ENCODE measurements at regions not wholly inside any gene's neighbourhood (a gene's known extent, or its start where the extent isn't known, plus 50 kb on each side); places are given as distances from the start of the nearest gene placed in this dataset.

DNA sequence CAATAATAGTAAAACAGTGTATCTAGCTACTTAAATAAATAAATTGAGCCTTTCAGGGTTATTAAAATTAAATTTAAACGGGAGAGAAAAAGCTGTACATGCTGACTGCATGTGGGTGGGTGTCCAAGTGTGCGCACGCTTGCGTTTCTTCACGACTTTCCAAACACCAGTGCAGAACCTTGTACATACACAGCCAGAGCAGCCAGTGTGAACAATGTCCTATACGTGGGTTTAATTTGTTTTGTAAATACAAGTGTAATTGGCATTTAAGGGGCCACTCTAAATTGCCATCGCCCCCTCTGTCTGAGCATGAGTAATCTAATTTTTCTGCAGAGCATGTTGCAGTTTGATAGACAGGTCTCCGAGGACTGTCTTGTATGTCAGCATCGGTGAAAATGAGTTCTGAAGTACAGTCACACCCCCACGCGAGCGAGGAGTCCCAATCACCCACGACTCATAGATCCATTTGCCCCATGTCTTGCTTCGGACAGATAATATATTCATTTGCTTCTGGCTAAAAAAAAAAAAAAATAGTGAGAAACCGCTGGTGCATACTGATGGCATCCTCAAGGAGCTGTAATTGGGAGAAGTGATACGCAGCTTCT, 121.8 kb upstream of the ARRDC4 start:
- DNase-seq, result no peak
- Mint-ChIP-seq H3K4me3 (ENCODE audit: unreplicated experiment) (no peak overlapping the region), H3K9me3 (ENCODE audit: unreplicated experiment) (no peaks in the 10 kb centered on the region), H3K27me3 (ENCODE audit: unreplicated experiment) (peaks cover 2% of the 10 kb centered on the region), H3K4me1 (ENCODE audit: low read depth, unreplicated experiment) (peaks cover 6% of the 10 kb centered on the region), H3K36me3 (ENCODE audit: unreplicated experiment) (no peaks in the 10 kb centered on the region), H3K27ac (ENCODE audit: unreplicated experiment) (no peak overlapping the region)
- TF ChIP-seq CTCF (IDR thresholded peaks at IDR 0.05; ENCODE audit: partially characterized antibody, unreplicated experiment), result no peak

GRCh38 chr15:97840501-97840900, 120.0 kb upstream of the ARRDC4 start:
- no peak overlapping the region for H3K27ac Mint-ChIP-seq (ENCODE audit: unreplicated experiment)
- peaks cover 2% of the 10 kb centered on the region for H3K27me3 Mint-ChIP-seq (ENCODE audit: unreplicated experiment)
- no peak for TF ChIP-seq CTCF (IDR thresholded peaks at IDR 0.05; ENCODE audit: partially characterized antibody, unreplicated experiment)
- H3K9me3 Mint-ChIP-seq (ENCODE audit: unreplicated experiment), result no peaks in the 10 kb centered on the region
- no peak overlapping the region for H3K4me3 Mint-ChIP-seq (ENCODE audit: unreplicated experiment)
- DNase-seq, result no peak
- H3K4me1 Mint-ChIP-seq (ENCODE audit: low read depth, unreplicated experiment), result peaks cover 6% of the 10 kb centered on the region
- H3K36me3 Mint-ChIP-seq (ENCODE audit: unreplicated experiment), result no peaks in the 10 kb centered on the region

- Mint-ChIP-seq H3K27ac (ENCODE audit: unreplicated experiment) (no peak overlapping the region), H3K27me3 (ENCODE audit: unreplicated experiment) (peaks cover 2% of the 10 kb centered on the region), H3K9me3 (ENCODE audit: unreplicated experiment) (no peaks in the 10 kb centered on the region), H3K4me3 (ENCODE audit: unreplicated experiment) (no peak overlapping the region), H3K4me1 (ENCODE audit: low read depth, unreplicated experiment) (peaks cover 6% of the 10 kb centered on the region), H3K36me3 (ENCODE audit: unreplicated experiment) (no peaks in the 10 kb centered on the region)
- TF ChIP-seq CTCF (IDR thresholded peaks at IDR 0.05; ENCODE audit: partially characterized antibody, unreplicated experiment), result no peak
- DNase-seq, result no peak
Measured at GRCh38 chr15:97841558-97841957, 118.9 kb upstream of the ARRDC4 start.

- H3K27ac Mint-ChIP-seq (ENCODE audit: unreplicated experiment), result no peak overlapping the region
- no peaks in the 10 kb centered on the region for H3K36me3 Mint-ChIP-seq (ENCODE audit: unreplicated experiment)
- no peaks in the 10 kb centered on the region for H3K4me1 Mint-ChIP-seq (ENCODE audit: low read depth, unreplicated experiment)
- H3K4me3 Mint-ChIP-seq (ENCODE audit: unreplicated experiment), result no peak overlapping the region
- DNase-seq, result no peak
- H3K9me3 Mint-ChIP-seq (ENCODE audit: unreplicated experiment), result no peaks in the 10 kb centered on the region
- no peak for TF ChIP-seq CTCF (IDR thresholded peaks at IDR 0.05; ENCODE audit: partially characterized antibody, unreplicated experiment)
- no peaks in the 10 kb centered on the region for H3K27me3 Mint-ChIP-seq (ENCODE audit: unreplicated experiment)
Measured at GRCh38 chr15:97849183-97849582, 111.3 kb upstream of the ARRDC4 start.

GRCh38 chr15:97858296-97858695, 102.2 kb upstream of the ARRDC4 start:
- H3K27ac Mint-ChIP-seq (ENCODE audit: unreplicated experiment), result no peak overlapping the region
- H3K36me3 Mint-ChIP-seq (ENCODE audit: unreplicated experiment), result no peaks in the 10 kb centered on the region
- H3K9me3 Mint-ChIP-seq (ENCODE audit: unreplicated experiment), result no peaks in the 10 kb centered on the region
- H3K4me3 Mint-ChIP-seq (ENCODE audit: unreplicated experiment), result no peak overlapping the region
- H3K4me1 Mint-ChIP-seq (ENCODE audit: low read depth, unreplicated experiment), result no peaks in the 10 kb centered on the region
- TF ChIP-seq CTCF (IDR thresholded peaks at IDR 0.05; ENCODE audit: partially characterized antibody, unreplicated experiment), result no peak
- no peaks in the 10 kb centered on the region for H3K27me3 Mint-ChIP-seq (ENCODE audit: unreplicated experiment)
- no peak for DNase-seq

All from glutamatergic neuron (in vitro differentiated cells).